ENCODE measurements at regions not wholly inside any gene's neighbourhood (a gene's known extent, or its start where the extent isn't known, plus 50 kb on each side); places are given as distances from the start of the nearest gene placed in this dataset.

- no peak for TF ChIP-seq POLR2A (IDR thresholded peaks at IDR 0.05; ENCODE audit: low read depth, low read length)
- TF ChIP-seq POLR2AphosphoS5 (IDR thresholded peaks at IDR 0.05; ENCODE audit: low read depth, low read length), result no peak
- TF ChIP-seq SPI1 (IDR thresholded peaks at IDR 0.05; ENCODE audit: low read depth, low read length), result no peak
- no peak for TF ChIP-seq POU2F2 (IDR thresholded peaks at IDR 0.05; ENCODE audit: low read depth, low read length)
Observed at GRCh38 chr6:98717988-98718387, 116.4 kb upstream of the POU3F2 start.
